SK-N-MC (cell line): ENCODE measurements at regions not wholly inside any gene's neighbourhood (a gene's known extent, or its start where the extent isn't known, plus 50 kb on each side); places are given as distances from the start of the nearest gene placed in this dataset.

Experiments used
- DNase-seq: peaks from one replicate; pipeline ENCODE4 v3.0.0-alpha.2; 2011; ENCODE audit warnings: low read depth, low spot score
- H3K27ac ChIP-seq: fragments of 200-600 bp; sonication (generic); 2 replicates; pipeline ENCODE4 v1.5.1; 2016; ENCODE audit warnings: mixed run types
- H3K36me3 ChIP-seq: fragments of 200-600 bp; sonication (generic); 2 replicates; pipeline ENCODE4 v1.6.1; 2017; ENCODE audit warnings: antibody characterized with exemption, low read length, mixed read lengths; ENCODE audit not compliant: insufficient read depth
- H3K4me3 ChIP-seq: fragments of 200-600 bp; sonication (generic); 2 replicates; pipeline ENCODE4 v1.5.1; 2016
- H3K9ac ChIP-seq: fragments of 200-600 bp; sonication (generic); 2 replicates; pipeline ENCODE4 v1.8.0; 2017; ENCODE audit warnings: mixed run types, mixed read lengths; ENCODE audit not compliant: insufficient read length
- H3K9me3 ChIP-seq: fragments of 200-600 bp; sonication (generic); 2 replicates; pipeline ENCODE4 v1.6.1; 2017; ENCODE audit warnings: low read depth, mild to moderate bottlenecking, antibody characterized with exemption, low read length, moderate library complexity, mixed read lengths
- EZH2 ChIP-seq: fragments of 200-600 bp; sonication (generic); IDR thresholded peaks from one replicate; pipeline ENCODE4 v1.6.1; 2017; ENCODE audit warnings: antibody characterized with exemption
- FOXP2 ChIP-seq: optimal IDR thresholded peaks from 2 replicates; pipeline ENCODE3; 2011; ENCODE audit warnings: mild to moderate bottlenecking, moderate library complexity; ENCODE audit not compliant: insufficient read depth; ENCODE audit errors: extremely low read length, control extremely low read depth
- POLR2AphosphoS5 ChIP-seq: IDR thresholded peaks from 2 replicates; pipeline ENCODE4 v1.6.1; 2012; ENCODE audit warnings: mild to moderate bottlenecking, low read depth, low read length, borderline replicate concordance

DNA sequence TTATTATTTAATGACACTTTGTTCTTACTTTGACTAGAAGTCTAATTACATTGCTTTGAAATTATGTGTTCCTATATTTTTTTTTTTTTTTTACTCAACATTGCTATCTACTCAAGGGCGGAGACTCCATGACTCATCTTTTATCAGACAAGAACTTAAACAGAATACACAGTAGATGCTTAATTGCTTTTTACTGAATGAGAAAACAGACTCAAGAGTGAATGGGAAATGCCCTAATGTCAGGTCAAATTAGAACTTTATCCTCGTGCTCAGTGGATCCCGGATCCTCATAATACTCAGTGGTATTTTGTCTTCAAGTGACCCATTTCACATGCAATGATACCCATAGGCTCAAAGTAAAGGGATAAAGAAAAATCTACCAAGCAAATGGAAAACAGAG is 954.5 kb upstream of the IGFBP7 start:
- Histone ChIP-seq H3K4me3 (no peak overlapping the region), H3K9me3 (no peaks in the 10 kb centered on the region), H3K36me3 (no peaks in the 10 kb centered on the region), H3K27ac (no peak overlapping the region), H3K9ac (no peak overlapping the region)
- no peak for DNase-seq
- no peak for TF ChIP-seq FOXP2
- TF ChIP-seq POLR2AphosphoS5: no peak
- TF ChIP-seq EZH2: no peak

DNA sequence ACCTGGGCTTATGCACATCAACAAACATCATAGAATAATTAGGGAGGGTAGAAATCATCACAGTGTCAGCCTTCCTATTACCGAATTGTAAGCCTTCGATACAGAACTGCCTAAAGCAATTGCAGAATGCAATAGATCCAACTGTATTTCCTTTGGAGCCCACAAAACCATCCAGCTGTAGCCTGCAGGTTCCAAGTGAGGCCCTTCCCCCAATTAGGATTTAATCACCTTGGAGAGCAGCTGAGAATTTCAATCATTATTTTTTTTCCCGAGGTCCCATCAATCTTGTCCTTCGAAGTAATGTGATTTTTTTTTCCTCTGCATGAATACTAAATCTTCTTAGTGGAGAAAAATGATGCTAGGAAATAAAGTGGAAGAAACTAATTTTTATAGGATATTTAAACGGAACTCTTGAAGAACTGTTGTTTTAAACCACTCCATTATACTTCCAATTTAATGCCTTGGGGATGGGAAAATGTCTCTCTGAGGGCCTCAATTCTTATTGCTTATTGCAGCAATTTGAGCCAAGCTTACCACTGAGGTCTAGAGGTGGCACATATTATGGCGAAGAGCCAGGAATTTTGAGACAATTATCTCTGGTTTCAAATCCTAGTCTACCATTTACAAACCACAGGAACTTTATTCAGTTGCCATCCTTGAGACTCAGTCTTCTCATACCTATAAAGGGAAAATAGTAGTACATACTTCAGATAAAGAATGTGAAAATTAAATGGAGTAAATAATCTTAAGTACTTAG is 953.4 kb upstream of the IGFBP7 start:
- Histone ChIP-seq H3K9ac (no peak overlapping the region), H3K4me3 (no peak overlapping the region), H3K27ac (no peak overlapping the region), H3K36me3 (no peaks in the 10 kb centered on the region), H3K9me3 (no peaks in the 10 kb centered on the region)
- no peak for TF ChIP-seq EZH2
- TF ChIP-seq POLR2AphosphoS5: no peak
- TF ChIP-seq FOXP2: no peak
- peak; percentile 6 for DNase-seq

- no peak overlapping the region for H3K4me3 ChIP-seq
- no peak overlapping the region for H3K9ac ChIP-seq
- no peak overlapping the region for H3K27ac ChIP-seq
- no peak for DNase-seq
- H3K9me3 ChIP-seq: no peaks in the 10 kb centered on the region
- TF ChIP-seq POLR2AphosphoS5 (no peak), FOXP2 (no peak), EZH2 (no peak)
- H3K36me3 ChIP-seq: no peaks in the 10 kb centered on the region
These were observed 951.8 kb upstream of the IGFBP7 start for GRCh38 chr4:58061967-58062366.

DNA sequence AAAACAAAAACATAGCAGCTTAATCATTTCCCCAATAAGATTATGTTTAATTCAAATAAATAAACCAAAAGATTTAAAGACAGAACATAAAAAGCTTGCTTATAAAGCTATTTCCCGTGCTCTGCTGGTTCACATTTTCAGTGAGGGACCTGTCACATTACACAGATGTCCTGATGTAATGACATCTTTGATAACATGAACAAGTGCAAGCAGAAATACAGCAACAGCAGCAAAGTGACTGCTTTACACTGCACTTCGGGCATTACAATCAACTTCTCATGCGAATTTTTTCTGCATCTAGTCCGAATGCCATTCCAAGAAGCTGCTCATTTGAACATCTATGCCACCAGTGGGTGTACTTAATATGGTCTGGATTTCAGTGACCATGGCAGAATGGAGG is 940.3 kb upstream of the IGFBP7 start:
- Histone ChIP-seq H3K4me3 (no peak overlapping the region), H3K27ac (no peak overlapping the region), H3K9ac (no peak overlapping the region), H3K9me3 (no peaks in the 10 kb centered on the region), H3K36me3 (no peaks in the 10 kb centered on the region)
- no peak for DNase-seq
- no peak for TF ChIP-seq FOXP2
- TF ChIP-seq POLR2AphosphoS5: no peak
- TF ChIP-seq EZH2: no peak

- H3K27ac ChIP-seq: no peak overlapping the region
- TF ChIP-seq POLR2AphosphoS5: no peak
- TF ChIP-seq EZH2: no peak
- no peak for TF ChIP-seq FOXP2
- H3K36me3 ChIP-seq: no peaks in the 10 kb centered on the region
- DNase-seq: no peak
- no peak overlapping the region for H3K4me3 ChIP-seq
- no peak overlapping the region for H3K9ac ChIP-seq
- H3K9me3 ChIP-seq: no peaks in the 10 kb centered on the region
These were observed 938.3 kb upstream of the IGFBP7 start for GRCh38 chr4:58048491-58048890.

GRCh38 chr4:58042176-58042575 is 932.0 kb upstream of the IGFBP7 start:
- DNase-seq: no peak
- no peak for TF ChIP-seq EZH2
- TF ChIP-seq FOXP2: no peak
- TF ChIP-seq POLR2AphosphoS5: no peak
- Histone ChIP-seq H3K9ac (no peak overlapping the region), H3K36me3 (no peaks in the 10 kb centered on the region), H3K4me3 (no peak overlapping the region), H3K9me3 (no peaks in the 10 kb centered on the region), H3K27ac (no peak overlapping the region)

- H3K4me3 ChIP-seq: no peak overlapping the region
- no peaks in the 10 kb centered on the region for H3K9me3 ChIP-seq
- H3K36me3 ChIP-seq: no peaks in the 10 kb centered on the region
- no peak for TF ChIP-seq EZH2
- no peak for TF ChIP-seq FOXP2
- no peak for TF ChIP-seq POLR2AphosphoS5
- no peak for DNase-seq
- no peak overlapping the region for H3K27ac ChIP-seq
- no peak overlapping the region for H3K9ac ChIP-seq
These were observed 883.8 kb upstream of the IGFBP7 start for GRCh38 chr4:57993944-57994343.

DNA sequence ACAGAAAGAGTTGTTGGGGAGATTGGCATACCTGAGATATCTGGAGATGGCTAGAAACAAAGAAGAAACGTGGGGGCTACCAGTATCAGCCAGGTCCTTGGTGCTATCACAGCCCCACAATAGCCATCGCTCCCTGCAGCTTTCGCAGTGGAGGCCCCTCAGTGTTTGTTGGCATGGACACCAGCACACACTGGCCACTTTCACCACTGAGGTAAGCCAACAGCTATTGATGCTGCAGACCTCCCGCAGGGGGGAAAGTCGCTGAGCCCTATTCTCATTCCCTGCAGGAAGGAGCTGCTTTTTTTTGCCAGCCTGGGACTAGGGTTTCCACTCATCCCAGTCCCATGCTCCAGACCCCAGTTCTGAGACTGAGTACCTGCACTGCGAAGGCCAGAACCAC is 879.2 kb upstream of the IGFBP7 start:
- TF ChIP-seq POLR2AphosphoS5 (no peak), EZH2 (no peak), FOXP2 (no peak)
- H3K27ac ChIP-seq: no peak overlapping the region
- no peaks in the 10 kb centered on the region for H3K9me3 ChIP-seq
- DNase-seq: no peak
- H3K36me3 ChIP-seq: no peaks in the 10 kb centered on the region
- H3K9ac ChIP-seq: no peak overlapping the region
- H3K4me3 ChIP-seq: no peak overlapping the region

DNA sequence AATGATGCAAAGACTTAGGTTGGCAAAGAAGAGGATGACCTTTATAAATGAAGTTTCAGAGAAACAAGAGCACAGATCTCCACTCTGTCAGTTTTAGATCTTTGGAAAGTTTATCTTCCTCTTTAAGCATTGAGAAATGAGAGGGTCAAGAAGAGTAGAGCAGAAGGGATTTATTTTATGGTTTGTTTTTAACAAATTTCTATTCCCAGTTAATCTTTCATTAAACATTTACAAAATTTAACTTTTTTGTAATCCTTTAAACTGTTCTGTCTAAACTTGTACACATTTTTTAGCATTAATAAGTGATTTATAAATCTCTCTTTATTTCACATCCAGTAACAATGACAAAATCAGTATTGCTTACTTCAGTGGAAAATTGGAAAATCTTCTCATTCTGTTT is 875.0 kb upstream of the IGFBP7 start:
- no peak for TF ChIP-seq EZH2
- no peaks in the 10 kb centered on the region for H3K36me3 ChIP-seq
- no peak overlapping the region for H3K4me3 ChIP-seq
- no peak overlapping the region for H3K9ac ChIP-seq
- no peak for DNase-seq
- no peak overlapping the region for H3K27ac ChIP-seq
- H3K9me3 ChIP-seq: no peaks in the 10 kb centered on the region
